T-helper 2 cell treated with Interferon-gamma antibody and Interleukin-4, amounts not matched to agents 100 ng/mL and 5 ng/mL, for 36 hours (primary cell): ENCODE measurements at regions not wholly inside any gene's neighbourhood (a gene's known extent, or its start where the extent isn't known, plus 50 kb on each side); places are given as distances from the start of the nearest gene placed in this dataset.
"Not testable (repeated sequence)": the region's sequence is repeated elsewhere in the genome, so short reads cannot be mapped to it uniquely, and the experiment has no call there.

ENCODE experiments used
- intact Hi-C: fragments of 100-400 bp; cut with micrococcal nuclease; formaldehyde crosslinking; loops from one replicate; pipeline ENCODE4 v1.15.1; 2023

DNA sequence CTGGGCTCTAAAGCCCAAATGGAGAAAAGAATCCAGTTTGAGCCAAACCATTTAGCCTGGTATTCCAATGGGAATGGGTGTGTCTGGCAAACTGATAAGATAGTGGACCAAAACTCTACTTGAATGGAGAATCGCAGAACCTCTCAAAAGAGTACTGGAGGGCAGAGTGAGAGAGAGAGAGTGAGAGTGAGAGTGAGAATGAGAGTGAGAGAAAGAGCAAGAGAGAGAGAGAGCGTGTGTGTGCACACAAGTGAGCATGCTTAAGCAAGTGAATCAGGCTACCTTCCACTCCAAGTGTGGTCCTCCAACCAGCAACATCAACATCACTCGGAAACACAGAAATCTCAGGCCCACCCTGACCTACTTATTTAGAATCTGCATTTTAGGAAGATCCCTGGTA lies 58.8 kb downstream of the UQCRFS1 start:
- intact Hi-C loops, result no loop called here

GRCh38 chr19:29145756-29146155 lies 67.2 kb downstream of the UQCRFS1 start:
- intact Hi-C loops, result no loop called here

DNA sequence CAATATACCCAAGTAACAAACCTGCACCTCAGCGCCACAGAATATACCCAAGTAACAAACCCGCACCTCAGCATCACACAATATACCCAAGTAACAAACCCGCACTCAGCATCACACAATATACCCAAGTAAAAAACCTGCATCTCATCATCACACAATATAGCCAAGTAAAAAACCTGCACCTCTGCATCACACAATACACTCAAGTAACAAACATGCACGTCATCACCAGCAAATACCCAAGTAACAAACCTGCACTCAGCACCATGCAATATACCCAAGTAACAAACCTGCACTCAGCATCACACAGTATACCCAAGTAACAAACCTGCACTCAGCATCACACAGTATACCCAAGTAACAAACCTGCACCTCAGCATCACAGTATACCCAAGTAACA lies 69.8 kb downstream of the UQCRFS1 start:
- intact Hi-C loops, result no loop called here

GRCh38 chr19:29139227-29139626 lies 73.7 kb downstream of the UQCRFS1 start:
- intact Hi-C loops, result no loop called here

DNA sequence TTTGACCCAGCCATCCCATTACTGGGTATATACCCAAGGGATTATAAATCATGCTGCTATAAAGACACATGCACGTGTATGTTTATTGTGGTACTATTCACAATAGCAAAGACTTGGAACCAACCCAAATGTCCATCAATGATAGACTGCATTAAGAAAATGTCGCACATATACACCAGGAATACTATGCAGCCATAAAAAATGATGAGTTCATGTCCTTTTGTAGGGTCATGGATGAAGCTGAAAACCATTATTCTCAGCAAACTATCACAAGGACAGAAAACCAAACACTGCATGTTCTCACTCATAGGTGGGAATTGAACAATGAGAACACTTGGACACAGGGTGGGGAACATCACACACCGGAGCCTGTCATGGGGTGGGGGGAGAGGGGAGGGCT lies 74.7 kb downstream of the UQCRFS1 start:
- intact Hi-C loops, result not testable (repeated sequence)

- intact Hi-C loops, result no loop called here
These were observed 81.5 kb downstream of the UQCRFS1 start for GRCh38 chr19:29131456-29131855.

DNA sequence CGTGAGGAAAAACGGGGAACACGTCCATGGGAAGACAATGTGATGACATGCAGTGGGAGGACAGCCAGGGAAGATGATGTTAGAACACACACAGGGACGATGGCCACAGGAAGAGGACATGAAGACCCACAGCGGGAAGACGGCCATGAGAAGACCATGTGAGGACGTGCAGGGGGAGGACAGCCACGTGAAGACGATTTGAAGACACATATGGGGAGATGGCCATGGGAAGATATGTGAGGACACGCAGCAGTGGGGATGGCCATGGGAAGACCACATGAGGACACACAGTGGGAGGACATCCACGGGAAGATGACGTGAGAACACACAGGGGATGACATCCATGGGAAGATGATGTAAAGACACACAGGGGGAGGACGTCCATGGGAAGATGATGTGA lies 83.8 kb downstream of the UQCRFS1 start:
- intact Hi-C loops, result no loop called here

- intact Hi-C loops, result no loop called here
These were observed 84.7 kb downstream of the UQCRFS1 start for GRCh38 chr19:29128203-29128602.

- intact Hi-C loops, result no loop called here
These were observed 90.8 kb downstream of the UQCRFS1 start for GRCh38 chr19:29122185-29122584.

DNA sequence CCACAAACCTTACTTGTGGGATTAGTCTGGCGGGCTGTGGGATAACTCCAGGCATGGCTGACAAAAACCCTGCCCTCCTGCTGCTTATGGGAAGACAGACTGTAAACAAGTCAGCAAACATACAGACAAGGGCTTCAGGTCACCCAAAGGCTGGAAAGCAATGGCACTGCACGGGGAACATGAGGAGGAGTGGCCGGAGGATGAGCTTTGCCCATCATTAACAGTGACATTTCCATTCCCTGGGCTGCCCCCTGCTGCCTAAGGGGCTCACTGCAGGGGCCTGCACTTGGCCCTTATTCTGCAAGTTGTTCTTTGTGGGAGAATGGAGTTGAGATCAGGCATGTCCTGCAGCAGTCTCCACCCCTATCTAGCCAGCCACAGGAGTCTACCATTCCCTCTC lies 91.3 kb downstream of the UQCRFS1 start:
- intact Hi-C loops, result no loop called here

DNA sequence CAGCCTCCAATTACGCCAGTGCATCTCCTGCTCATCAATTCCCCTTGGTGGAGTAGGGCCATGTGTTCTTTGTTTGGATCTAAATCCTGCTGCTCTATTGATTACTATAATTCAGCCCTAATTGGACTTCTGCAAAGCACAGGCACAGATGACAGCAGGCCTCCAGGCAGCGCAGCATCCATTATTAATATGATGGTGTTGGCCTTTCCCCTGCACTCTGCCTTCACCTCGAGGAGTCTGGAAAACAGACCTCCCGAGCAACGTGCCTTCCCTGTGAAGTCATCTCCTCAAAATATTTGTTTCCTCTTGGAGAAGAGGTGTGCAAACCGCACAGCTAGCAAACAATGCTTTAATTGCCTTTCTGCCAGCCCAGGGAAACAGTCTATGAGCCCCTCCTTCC lies 92.5 kb downstream of the UQCRFS1 start:
- intact Hi-C loops, result no loop called here

GRCh38 chr19:29119590-29119989 lies 93.4 kb downstream of the UQCRFS1 start:
- intact Hi-C loops, result no loop called here

- intact Hi-C loops, result no loop called here
These were observed 94.6 kb downstream of the UQCRFS1 start for GRCh38 chr19:29118389-29118788.

- intact Hi-C loops, result no loop called here
These were observed 95.0 kb downstream of the UQCRFS1 start for GRCh38 chr19:29117926-29118325.

DNA sequence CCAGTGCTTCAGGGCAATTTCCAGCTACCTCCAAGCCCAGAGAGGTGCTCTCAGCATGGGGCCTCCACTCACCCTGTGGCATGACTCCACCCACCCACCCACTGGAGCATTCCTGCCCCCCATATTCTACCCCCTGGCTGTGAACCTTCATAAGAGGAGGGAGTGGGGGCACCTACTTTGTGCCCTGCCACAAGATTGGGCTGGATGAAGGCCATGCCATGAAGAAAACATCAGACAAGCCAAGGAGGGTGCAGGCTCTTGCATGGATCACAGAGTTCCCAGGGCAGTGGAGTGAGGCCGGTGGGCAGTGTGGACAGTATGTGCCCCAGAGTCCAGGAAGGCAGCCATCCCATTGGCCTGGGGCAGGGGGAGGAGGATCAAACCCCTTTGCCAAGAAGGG lies 97.8 kb downstream of the UQCRFS1 start:
- intact Hi-C loops, result no loop called here

DNA sequence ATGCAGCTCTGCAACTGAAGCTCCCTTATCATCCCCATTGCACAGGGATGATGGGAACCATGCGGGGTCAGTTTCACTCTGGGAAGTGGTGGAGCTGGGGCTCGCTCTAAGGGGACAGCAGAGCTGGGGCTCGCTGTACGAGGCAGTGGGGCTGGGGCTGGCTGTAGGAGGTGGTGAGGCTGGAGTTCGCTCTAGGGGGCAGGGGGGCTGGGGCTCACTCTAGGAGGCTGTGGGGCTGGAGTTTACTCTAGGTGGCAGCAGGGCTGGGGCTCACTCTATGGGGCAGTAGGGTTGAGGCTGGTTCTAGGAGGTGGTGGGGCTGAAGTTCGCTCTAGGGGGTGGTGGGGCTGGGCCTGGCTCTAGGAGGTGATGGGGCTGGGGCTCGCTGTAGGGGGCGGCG lies 99.1 kb downstream of the UQCRFS1 start:
- intact Hi-C loops, result no loop called here

DNA sequence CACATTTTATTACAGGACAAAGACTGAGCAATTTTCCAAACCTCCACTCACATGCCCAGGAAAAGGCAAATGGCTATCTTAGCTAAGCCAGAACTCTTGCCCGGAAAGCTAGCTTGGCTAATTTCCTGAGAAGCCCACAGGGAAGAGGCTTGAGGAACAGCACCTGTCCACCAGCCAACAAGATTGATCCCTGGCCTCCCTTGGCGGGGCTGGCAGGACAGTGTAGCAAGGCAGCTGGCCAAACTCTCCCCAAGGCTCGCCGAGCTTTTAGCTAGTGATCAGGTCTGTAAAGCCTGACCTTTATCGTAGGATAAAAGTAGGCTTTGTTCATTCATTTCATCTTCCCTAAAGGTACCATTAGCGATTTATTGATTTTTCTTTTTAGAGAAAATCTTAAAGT lies 101.4 kb downstream of the UQCRFS1 start:
- intact Hi-C loops, result no loop called here

DNA sequence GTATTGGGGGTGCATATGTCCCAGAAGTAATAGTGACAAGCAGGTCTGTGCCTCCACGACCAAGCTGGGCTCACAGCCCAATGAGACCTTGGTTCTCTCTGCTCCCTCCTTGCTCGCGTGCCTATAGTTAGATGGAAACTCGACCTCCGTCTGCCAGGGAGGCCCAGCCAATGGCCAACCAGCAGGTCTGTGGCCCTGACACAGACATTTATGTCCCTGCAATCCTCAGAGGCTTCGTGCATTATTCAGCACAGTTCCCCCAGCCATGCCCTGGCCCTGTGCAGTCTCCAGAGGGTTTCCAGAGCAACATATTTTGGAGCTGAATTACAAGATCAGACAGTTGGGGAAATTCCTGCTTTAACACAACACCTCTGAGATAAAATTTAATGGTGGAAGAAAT lies 105.1 kb downstream of the UQCRFS1 start:
- intact Hi-C loops, result no loop called here

DNA sequence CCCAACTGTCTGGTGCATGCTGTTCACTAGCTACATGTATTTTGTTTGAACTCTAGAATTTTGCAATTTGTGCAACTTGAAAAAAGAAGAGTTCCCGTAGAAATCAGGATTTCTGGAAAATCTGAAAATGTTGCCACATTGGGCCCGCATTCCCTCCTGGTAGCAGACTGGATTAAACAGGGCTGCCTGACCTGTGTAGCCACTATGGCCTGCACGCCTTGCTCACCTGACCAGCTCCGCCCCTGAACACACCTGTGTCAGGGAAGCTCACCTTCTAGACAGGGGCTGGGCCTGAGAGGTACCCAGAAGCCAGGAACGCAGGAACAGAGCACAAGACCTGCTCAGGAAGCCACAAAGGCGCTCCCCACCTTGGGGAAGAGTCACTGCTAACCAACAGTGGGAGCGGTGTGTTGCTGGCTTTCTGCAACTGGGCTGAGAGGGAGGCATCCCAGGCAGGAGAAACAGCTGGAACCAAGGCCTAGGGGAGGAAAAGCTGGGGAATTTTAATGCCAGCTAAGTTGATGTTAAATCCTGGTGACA lies 106.5 kb downstream of the UQCRFS1 start:
- intact Hi-C loops, result no loop called here

- intact Hi-C loops, result no loop called here
These were observed 107.2 kb downstream of the UQCRFS1 start for GRCh38 chr19:29105629-29106292.

- intact Hi-C loops, result no loop called here
These were observed 108.2 kb downstream of the UQCRFS1 start for GRCh38 chr19:29104605-29105241.

DNA sequence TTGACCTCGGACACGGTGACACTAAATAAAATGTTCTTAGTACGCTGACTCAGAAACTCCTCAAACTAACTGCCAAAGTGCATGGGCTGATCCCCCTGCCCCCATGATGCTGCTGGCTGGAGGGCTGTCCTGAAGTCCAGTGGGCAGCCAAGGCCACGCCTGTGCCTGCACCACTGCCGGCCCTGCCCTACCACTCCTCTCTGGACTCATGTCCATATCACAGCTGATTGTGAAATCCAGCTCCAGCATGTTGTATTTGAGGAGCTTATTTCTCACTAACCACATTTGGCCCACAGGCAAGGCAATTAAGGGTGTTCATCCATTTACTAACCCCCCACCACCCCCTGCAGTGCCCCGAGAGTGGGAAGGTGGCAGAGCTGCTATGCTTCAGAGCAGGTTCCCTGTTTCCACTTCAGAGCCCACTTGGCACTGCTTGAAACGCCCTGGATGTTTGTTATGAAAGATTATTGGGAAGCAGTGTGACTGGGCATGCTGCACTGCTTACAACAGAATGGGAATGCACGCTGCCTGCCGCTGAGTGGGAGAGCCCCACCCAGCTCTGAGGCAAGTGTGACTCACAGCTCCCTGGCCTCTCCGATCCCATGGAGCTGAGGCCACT lies 114.0 kb downstream of the UQCRFS1 start:
- intact Hi-C loops, result no loop called here

GRCh38 chr19:29098091-29098490 lies 114.9 kb downstream of the UQCRFS1 start:
- intact Hi-C loops, result no loop called here
